HS-27A (cell line): ENCODE measurements at regions not wholly inside any gene's neighbourhood (a gene's known extent, or its start where the extent isn't known, plus 50 kb on each side); places are given as distances from the start of the nearest gene placed in this dataset.
"Not testable (repeated sequence)": the region's sequence is repeated elsewhere in the genome, so short reads cannot be mapped to it uniquely, and the experiment has no call there.

ENCODE experiments used
- DNase-seq: peaks from one replicate; pipeline ENCODE4 v3.0.0-alpha.2; 2012; ENCODE audit warnings: low read depth, missing footprints

DNA sequence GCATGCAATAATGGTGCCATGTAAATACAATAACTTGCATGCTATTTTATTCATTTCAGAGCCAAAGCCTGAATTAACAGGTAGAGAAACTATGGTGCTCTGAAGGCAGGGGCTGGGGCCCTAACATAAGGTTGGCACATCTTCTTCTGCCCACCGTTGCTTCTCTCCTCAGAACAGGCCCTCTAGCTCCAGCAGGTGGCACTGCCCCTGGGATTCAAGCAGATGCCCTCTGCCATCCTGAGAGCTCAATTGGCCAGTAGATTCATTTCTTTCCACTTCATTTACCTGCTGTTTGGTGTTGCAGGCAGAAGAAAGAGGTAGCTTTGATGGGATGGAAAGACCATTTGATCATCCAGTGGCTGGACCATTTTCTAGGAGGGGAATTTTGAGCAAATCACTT, 130.5 kb downstream of the FOXB1 start:
- DNase-seq = no peak

DNA sequence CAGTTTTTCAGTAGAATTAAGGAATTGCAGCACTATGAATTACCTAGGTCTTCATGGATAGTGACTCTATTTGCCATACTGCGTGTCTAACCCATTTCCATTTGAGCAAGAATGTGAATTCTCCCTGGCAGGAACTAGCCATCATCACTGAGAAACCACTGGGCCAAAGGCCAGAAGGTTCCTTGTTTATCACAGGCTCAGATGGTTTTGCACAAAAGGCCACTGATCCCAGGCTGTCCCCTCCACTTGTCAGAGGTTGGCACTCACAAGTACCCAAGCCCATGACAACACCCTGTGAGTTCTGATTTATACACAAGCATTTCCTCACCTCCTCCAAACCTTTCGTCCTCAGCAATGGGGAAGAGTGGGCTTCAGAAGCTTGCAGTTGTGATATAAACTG, 131.8 kb downstream of the FOXB1 start:
- no peak for DNase-seq

DNA sequence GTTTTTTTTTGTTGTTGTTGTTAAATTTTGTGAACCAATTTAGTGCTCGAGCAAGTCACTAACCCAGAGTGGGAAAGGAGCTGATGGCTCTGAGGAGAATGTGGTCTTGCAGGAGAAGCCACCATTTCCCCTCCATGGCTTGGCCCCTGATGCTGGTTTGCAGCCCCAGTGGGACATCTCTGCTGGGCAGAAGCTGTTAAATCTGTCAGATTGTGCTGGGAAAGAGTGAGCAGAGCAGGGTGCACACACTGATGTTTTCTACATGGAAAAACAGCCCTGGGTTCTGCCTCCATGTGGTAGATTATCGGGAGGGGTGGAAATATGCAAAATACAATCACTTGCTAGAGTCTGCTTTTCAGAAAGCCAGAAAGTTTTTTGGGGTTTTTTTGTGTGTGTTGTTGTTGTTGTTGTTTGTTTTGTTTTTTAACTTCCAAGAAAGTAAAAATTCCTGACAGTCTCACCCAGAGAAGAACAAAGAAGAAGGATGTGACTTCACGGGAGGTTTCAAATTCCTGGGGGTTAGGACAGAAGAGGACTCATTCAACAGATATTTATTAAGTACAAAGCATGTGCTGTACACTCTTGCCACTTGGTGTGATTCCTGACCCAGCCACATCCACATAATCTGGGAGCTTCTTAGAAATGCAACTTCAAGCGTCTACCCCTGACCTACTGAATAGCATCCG, 133.7 kb downstream of the FOXB1 start:
- DNase-seq = peak; percentile 48

DNA sequence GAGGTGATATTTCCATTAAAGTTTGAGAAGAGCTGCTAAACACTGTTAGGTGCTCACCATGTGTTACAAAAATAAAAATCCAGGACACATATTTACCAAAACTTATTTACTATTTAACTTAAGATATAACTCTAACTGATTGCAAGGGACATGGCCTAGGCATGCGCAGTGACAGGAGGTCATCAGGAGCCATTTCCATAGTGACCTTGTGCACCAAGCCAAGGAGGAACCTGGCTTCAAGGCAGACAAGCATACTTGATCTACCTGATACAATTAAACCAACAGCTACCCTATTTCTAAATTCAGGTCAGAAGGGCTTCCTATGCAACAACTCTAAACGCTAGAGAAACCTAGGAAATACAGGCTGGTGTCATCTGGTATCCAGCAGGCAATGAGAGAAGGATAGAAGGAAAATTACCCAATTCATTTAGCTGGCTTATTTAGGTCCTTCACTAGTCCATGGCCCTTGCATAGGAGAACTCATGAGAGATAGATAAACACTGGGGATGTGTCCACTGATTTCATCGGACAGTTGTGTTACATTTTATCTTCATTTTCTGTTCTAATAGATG, 134.4 kb downstream of the FOXB1 start:
- no peak for DNase-seq

DNA sequence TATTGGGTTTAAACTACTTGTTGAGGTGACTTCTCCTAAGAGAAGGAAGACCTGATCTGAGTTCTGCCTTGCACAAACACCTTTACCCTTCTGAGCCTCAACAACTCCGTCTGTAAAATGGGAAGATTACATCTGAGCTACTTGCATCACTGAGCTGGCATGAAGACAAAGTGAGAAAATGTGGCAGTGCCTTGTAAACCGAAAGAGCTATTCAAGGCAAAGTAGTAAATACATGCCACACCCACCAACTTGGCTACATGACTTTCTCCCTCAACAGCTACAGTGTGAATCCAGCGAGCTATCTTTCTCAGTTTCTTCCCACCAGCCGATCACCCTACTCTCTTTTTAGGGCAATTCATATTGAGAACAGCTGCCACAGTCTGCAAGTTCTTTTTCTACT, 148.3 kb downstream of the FOXB1 start:
- DNase-seq = no peak

DNA sequence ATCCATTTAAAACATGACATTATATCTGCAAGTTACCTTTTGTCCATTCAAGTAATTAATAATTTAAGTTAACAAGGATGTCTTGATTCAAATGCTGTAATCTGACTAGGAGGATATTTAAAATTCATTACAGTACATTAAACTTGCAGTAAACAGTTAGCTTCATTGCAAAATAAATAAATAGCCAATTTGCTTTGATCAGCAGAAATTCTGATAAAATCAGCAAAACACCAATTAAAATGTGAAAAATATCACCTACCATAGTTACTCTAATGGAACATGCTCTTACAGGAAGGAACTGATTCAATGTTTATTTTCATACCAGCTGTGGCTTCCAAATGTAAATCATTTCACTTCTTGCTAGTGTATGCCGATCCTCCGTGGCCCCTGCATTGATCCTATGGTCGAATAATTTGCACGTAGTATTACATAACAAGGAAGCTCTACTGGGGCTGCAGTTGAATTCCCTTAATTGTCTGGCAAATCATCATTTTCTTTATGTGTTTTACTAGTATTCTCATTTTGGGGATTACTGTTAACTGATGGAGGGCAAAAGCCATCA, 150.7 kb downstream of the FOXB1 start:
- DNase-seq = no peak

DNA sequence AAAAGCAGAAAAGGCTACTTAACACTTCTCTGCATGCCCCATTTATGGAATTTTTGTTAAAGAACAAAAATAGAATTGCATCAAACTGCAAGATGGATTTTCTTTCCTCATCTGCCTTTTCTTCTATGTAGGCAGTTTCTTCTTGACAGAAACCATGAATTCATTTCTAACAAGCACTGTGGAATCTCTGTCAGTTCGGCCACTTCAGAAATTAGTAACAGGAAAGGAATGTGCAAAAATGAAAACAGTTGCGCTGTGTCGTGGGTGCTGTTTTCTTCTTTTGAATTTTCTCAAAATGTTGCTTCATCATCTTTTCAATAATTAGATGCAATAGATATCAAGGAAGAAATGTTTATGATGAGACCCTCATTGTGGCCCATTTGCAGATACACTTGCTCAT, 151.6 kb downstream of the FOXB1 start:
- DNase-seq = no peak

DNA sequence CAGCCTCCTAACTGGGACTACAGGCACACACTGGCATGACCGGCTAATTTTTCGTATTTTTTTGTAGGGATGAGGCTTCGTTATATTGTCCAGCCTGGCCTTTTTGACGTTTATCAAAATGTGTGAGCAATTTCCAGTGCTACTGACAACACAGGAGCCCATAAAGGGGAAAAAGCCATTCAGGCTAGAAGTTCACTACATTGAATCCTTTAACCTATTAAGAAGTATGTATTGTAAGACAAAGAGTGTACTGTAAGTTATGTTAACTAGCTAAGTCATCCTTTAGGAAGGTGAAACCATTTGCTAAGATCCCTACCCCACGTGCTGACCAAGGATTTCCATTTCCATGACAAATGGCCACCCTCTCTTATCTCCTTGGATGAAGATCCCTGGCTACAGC, 156.8 kb downstream of the FOXB1 start:
- DNase-seq = no peak

DNA sequence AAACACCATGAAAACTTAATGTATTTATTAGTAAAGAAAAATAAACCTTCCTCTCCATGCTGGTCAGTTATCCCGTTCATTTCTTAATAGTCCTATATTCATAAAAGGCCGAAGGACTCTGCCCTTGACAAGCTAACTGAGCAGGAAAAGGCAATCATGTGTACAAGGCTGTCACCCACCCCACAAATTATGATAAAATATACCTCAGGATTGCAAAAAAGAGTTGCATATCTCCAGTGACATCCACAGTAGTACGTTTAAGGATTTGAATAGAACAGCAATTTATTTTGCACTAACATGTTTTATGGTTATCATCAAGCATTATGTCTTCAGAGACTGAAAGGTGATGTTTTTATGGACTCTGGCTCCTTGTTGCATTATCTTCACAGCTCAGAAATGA, 157.6 kb downstream of the FOXB1 start:
- no peak for DNase-seq

DNA sequence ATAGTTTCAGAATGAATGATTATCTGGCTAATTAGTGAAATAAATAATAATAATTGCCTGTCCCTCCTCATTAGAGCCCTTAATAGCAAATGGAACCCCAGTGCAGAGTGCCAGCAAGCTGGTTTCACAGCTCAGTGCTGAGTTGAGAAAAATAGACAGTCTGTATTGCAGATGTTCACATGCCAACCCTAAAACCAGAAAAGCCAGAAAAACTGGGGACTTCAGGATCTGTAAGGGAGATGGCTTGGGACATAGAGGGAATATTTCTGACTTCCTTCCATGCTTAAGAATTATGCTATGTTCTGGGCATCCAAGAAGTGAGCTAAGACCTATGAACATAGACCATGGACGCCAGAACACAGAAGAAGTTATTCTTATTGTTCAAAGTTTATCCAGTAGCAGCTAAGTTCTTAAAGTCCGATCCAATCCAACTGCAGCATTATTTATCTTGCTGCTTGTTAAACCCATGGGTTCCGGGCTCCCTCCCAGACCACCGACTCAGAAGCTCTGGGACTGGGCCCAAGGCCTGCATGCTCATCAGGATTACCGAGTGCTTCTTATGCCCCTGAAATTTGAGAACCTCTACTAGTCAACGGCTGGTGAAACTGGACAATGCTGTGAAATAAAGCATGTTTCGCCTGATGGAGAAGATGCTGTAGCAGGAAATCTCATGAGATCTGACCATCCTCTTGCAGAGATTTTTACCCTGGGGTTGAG, 158.3 kb downstream of the FOXB1 start:
- no peak for DNase-seq

DNA sequence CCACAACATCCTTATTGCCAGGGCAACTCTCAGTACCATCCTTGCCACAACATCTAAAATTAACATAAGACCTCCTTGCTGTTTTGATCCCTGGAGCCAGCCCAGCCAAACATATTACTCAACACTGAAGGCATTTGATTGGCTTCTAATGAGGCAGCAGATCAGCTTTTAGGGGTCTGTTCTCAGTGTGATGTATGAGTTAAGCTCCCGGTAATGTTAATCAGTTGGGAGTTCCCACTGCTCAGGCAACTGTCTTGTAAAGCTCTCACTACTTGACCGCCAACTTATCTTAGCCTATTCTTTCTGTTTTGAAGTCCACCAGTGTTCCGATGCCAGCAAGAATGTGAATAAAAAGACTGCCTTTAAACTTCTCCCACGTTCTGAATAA, 158.9 kb downstream of the FOXB1 start:
- no peak for DNase-seq

DNA sequence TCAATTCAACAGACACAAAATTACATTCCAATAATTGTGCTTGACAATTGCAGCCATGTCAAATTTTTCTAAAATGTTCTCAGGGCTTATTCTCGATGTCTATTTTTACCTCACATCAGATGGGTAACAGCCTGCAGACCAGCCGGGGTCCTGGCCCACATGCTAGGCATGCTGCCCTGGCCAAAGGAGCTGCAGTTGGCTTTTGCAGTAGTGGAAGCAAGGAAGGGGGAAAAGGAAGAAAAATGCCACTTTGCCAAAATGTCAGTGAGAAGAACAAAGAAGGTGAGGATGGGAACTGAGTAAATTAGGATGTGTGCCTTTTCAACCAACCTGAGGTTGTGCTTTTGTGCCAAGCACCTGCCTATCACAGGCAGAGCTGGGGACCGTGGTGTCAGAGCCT, 161.0 kb downstream of the FOXB1 start:
- no peak for DNase-seq

DNA sequence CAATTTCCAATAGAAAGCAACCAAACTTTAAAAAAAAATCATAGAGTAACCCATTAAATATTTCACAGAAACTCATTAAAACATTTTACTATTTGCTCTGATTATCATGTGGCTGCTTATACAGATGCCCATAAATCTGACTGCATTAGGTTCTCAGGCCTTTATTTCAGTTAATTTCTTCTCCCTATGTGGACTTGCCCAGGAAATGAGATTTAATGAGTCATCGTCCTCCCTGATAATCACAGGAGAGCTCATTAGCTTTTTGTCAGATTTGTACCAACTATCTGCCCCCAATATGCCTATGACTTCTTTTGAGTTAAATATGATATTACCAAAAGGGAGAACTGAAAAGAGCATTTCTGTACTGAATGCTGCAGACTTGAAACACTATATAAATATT, 168.0 kb downstream of the FOXB1 start:
- DNase-seq = no peak

DNA sequence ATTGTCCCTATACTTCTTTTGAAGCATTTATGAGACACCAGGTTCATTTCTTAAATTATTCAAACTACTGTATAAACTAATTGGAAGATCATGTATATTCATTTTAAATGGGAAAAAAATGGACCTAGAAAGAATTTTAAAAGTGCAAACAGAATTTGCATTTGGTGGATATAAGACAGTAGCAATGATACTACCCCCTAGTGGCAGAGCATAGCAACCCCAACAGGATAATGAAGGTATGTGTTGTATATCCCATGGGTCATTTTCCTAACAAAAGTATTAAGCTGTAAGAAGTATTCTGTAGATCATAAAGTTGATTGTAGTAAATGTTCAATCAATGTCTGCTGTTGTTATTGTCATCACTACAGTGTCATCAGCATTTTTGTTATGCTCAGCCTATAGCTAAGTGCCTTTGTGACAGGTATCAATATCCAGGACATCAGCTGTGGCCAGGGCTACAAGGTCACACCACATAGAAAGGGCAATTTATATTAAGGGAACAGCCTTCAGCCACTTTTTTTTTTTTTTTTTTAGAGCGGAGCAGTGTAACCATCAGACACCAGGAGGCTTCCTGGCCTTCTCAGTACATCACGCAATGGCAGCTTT, 175.8 kb downstream of the FOXB1 start:
- DNase-seq = peak; percentile 17

DNA sequence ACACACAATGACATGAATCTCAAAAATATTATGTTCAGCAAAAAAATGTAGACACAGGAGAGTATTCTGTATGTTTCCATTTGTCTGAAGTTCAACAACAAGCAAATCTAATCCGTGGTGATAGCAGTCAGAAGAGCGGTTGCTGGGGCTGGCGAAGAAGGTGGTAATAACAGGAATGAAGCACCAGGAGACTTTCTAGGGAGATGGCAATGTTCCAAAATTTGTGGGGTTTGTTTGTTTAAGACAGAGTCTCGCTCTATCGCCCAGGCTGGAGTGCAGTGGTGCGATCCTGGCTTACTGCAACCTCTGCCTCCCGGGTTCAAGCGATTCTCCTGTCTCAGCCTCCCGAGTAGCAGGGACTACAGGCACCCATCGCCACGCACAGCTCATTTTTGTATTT, 177.8 kb downstream of the FOXB1 start:
- DNase-seq = not testable (repeated sequence)

DNA sequence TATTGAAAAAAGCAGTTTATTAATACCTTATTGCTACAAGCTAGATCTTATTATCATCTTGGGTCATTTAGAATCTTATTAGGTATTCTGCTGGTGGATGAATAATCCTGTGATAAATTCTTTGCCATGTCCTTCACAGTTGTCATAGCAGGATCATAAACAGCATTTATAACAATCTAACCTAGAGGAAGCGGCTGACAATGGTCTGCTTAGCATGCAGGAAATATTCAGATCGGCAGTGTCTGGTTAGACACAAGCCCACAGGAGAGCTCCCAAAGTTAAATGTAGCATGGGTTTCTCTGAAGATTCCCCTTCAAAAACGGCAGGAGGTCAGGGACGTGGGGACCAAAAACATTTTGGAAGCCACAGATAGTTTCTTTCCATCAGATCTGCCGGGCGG, 179.3 kb downstream of the FOXB1 start:
- DNase-seq = no peak

DNA sequence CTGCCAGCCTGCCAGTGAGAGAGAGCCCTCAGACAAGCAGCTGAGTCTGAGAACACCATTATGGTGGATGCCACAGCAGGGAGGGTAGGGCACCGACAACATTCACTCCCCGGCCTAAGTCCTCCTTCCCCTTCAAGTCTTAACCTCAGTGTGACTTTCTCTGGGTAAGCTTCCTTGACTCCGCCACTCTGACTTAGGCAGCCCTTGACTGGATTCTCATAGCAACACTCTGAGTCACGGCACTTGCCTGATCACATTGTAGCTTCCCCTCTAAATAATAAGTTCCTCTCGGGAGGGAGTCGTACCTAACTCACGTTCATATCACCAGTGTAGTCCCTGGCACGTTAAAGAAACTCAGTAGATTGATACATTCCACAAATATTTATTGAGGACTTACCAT, 180.5 kb downstream of the FOXB1 start:
- DNase-seq = peak; percentile 49

DNA sequence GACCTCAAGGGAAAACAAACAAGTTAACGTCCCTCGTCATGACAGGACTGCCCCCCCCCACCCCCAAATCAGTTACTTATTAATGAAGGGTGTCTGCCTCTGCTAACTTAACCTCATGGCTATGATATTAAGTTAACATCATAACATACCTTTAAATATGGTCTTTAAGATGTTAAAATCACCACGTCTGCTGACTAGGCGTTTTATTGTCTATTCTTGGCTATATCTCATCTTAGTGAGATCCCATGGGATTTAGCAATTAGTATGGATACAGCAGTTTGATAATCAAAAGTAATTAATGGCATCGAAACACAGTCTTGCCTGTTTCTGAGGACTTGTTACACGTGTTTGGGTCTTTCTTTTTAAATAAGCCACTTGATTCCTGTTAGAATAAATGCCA, 186.9 kb downstream of the FOXB1 start:
- DNase-seq = no peak

DNA sequence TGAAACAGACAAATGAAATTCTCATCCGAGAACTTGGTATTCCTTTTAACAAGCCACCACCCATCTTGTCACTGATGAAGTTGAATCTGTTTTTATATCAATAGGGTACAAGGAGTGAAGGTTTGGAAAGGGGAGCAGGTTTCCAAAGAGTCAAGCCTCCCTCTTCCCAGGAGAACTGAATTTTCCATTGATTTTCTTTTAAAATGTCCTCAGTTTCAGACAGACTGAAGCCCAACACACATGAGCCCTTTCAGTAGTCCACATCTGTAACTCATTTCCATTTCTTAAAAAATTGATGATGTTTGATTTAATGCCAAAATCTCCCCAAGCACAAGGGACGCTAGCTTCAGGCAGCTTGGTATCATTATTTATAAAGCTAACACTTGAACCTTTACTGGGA, 187.7 kb downstream of the FOXB1 start:
- no peak for DNase-seq

DNA sequence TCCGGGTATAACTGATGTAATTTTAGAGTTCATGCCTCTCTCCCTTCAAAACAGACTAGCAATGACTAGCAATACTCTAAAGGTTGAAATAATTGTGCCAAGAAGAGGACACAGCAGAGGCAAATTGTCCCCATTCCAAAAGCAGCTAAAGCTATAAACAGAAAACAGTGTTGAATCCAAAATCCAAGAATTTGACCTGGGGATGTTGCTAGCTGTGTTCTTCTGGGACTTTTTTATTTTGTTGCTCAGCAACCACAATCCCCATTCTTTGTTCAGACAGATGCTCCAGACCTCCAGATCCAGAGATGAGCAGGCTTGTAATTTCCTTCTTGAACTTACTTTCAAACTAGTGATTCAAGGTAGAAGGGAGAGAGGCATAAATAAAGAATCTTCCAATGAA, 191.5 kb downstream of the FOXB1 start:
- DNase-seq = no peak

DNA sequence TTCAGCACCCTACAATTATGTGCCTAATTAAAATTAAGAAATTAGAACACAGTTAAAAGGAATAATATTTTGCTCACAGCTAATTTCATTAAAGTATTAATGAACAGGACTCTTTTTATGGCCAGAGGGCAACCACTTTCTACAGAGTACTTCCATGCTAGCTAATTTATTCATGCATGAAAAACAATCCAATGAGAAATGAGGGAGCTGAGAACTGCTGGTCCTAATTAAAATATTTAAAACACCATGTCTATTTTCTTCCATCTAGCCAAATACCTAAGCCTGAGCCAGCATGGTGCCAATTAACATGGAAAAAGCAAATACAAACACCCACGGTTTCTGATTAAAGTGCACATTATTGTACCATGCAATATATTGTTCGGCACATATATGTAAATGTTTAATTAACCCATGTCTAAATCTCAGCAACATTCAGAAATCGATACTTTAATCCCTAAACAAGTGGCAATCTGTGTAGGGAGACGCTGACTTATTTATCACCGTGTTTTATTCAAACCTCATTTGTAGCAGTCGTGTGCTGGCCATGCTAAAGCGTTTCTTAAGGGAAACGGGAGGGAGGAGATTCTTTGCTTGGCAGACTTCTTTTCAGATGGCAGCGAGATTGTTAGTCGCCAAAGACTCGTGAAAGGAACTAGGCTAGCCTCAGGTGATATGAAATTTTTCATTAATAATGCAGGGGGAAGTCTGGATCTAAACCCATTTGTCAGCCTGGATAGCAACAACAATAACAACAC, 193.5 kb downstream of the ANXA2 start:
- no peak for DNase-seq

DNA sequence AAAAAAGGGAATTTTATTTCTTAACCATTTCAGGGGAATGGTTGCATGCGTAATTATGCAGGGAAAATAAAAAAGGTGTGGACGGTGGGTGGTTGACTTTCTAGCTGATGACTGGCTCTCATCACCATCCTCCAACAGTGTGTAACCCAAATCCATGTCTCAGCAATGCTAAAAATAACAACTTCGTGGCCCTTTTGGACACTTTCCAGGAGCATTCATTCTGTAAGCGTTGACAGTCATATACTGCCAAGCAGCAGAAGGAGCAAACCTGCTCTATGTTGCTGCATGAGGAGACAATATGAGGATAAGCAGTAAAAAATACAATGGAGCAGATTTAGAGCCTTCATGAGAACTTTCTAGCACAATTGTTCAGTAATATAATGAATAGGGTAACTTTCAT, 189.1 kb downstream of the ANXA2 start:
- DNase-seq = no peak
